Esophagus (tissue), 2 donors: ENCODE measurements at regions not wholly inside any gene's neighbourhood (a gene's known extent, or its start where the extent isn't known, plus 50 kb on each side); places are given as distances from the start of the nearest gene placed in this dataset.

Source experiments
- H3K27ac ChIP-seq, 2 donors: one replicate each; pipeline ENCODE4 v1.5.1; 2013; ENCODE audit warnings: low read depth in 2 of 2, mild to moderate bottlenecking in 2 of 2, inconsistent platforms in 1 of 2, low read length in 1 of 2, moderate library complexity in 1 of 2
- H3K27me3 ChIP-seq, 2 donors: one replicate each; pipeline ENCODE4 v1.6.1; 2013; ENCODE audit warnings: low read length in 2 of 2, control low read depth in 1 of 2, mild to moderate bottlenecking in 1 of 2; ENCODE audit not compliant: insufficient read depth in 2 of 2, control insufficient read depth in 1 of 2
- H3K36me3 ChIP-seq, 2 donors: one replicate each; pipeline ENCODE4 v1.6.1; 2013; ENCODE audit warnings: low read length in 1 of 2; ENCODE audit not compliant: control insufficient read depth in 2 of 2, insufficient read depth in 2 of 2
- H3K4me1 ChIP-seq, 2 donors: one replicate each; pipeline ENCODE4 v1.6.1; 2013; ENCODE audit warnings: low read length in 1 of 2; ENCODE audit not compliant: control insufficient read depth in 2 of 2, insufficient read depth in 2 of 2
- H3K4me3 ChIP-seq, 2 donors: one replicate each; pipeline ENCODE4 v1.5.1; 2013; ENCODE audit warnings: low read length in 2 of 2, mild to moderate bottlenecking in 2 of 2, low read depth in 1 of 2, moderate library complexity in 1 of 2
- H3K9me3 ChIP-seq, 2 donors: one replicate each; pipeline ENCODE4 v1.6.1; 2013; ENCODE audit warnings: mild to moderate bottlenecking in 2 of 2, low read depth in 1 of 2, low read length in 1 of 2, moderate library complexity in 1 of 2; ENCODE audit not compliant: control insufficient read depth in 2 of 2, insufficient read depth in 1 of 2
- WGBS, 2 donors: extraction: QIAGEN DNeasy Blood & Tissue Kit; methylation state at CpG; one replicate each; pipeline ENCODE4 v1.1.7; 2013; 5-methylcytosine and 5-hydroxymethylcytosine counted together
- donor health status: healthy with polysubstance abuse.
- donor health status: Bipolar disorder and iron deficiency.

DNA sequence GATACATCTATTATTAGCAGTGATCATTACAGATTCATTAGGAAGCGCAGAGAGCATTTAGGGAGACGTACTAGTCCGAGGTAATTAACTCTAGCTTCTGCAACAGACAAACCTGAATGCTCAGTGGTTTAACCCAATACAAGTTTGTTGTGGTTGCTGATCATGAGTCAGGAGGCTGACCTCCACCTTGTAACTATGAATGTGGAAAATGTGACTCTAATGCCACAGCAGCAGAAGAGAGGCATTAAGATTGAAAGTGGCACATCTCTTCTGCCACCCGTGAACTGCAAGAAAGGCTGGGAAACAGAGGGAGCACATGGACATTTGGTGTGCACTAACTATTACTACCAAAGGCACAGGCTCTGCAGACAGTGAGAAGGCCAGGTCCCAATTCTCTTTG, 71.2 kb upstream of the C3orf80 start:
- no peaks in the 10 kb centered on the region for H3K9me3 ChIP-seq
- H3K27me3 ChIP-seq, result no peaks in the 10 kb centered on the region
- no peak overlapping the region for H3K27ac ChIP-seq
- H3K4me3 ChIP-seq, result no peak overlapping the region
- H3K4me1 ChIP-seq, result no peaks in the 10 kb centered on the region
- no peaks in the 10 kb centered on the region for H3K36me3 ChIP-seq
- WGBS, 2 donors, result 78 to 83% methylated on average over 4 of the region's 4 CpGs

- Histone ChIP-seq H3K27ac (no peak overlapping the region), H3K27me3 (no peaks in the 10 kb centered on the region), H3K36me3 (no peaks in the 10 kb centered on the region), H3K4me3 (no peak overlapping the region), H3K9me3 (no peaks in the 10 kb centered on the region), H3K4me1 (no peaks in the 10 kb centered on the region)
- 48 to 51% methylated on average over 2 of the region's 2 CpGs for whole genome bisulfite sequencing, 2 donors
Observed at GRCh38 chr3:160154596-160154995, 70.6 kb upstream of the C3orf80 start.

DNA sequence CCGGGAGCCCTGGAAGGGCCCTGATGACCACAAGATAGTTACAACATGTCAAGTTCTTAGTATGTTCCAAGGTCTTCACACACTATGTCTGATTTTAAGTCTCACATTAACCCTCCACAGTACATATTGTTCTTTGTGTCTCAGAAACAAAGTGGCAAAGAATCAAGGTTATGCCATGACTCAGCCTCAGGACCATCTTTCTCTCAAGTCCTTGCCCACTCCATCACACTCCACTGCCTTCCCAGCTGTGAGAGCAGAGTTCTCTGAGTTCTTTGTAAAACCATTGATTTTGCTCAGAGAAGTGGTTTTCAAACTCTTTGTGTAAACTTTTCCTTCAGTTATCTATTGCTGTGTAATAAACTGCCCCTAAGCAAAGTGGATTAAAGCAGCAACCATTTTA, 67.9 kb upstream of the C3orf80 start:
- H3K9me3 ChIP-seq, result no peaks in the 10 kb centered on the region
- WGBS, 2 donors, result 85 to 100% methylated on average over 1 of the region's 1 CpG
- no peaks in the 10 kb centered on the region for H3K27me3 ChIP-seq
- no peaks in the 10 kb centered on the region for H3K36me3 ChIP-seq
- H3K4me1 ChIP-seq, result no peaks in the 10 kb centered on the region
- no peak overlapping the region for H3K27ac ChIP-seq
- no peak overlapping the region for H3K4me3 ChIP-seq

DNA sequence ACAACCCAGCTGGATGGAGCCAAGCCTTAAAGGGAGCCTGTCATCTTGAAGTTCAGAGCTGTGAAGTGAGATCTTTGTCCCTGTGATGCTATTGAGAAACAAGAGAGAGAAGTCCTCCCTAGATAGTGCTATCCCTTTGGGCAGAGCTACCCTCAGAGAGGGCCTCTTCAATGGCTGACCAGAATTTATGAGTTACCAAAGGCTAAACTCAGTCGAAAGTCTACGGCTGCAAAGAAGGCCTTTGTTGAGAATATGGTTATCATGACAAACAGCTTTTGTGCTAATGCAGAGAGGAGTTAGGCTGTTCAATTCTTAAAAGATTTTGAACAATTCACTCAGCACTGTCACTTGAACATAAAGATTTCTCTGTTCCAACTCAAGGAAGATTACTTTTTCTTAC, 65.9 kb upstream of the C3orf80 start:
- H3K36me3 ChIP-seq, result no peaks in the 10 kb centered on the region
- no peak overlapping the region for H3K4me3 ChIP-seq
- no peaks in the 10 kb centered on the region for H3K9me3 ChIP-seq
- H3K27me3 ChIP-seq, result no peaks in the 10 kb centered on the region
- no peaks in the 10 kb centered on the region for H3K4me1 ChIP-seq
- WGBS, 2 donors, result 91 to 95% methylated on average over 2 of the region's 2 CpGs
- no peak overlapping the region for H3K27ac ChIP-seq

- no peaks in the 10 kb centered on the region for H3K9me3 ChIP-seq
- H3K4me3 ChIP-seq, result no peak overlapping the region
- no peaks in the 10 kb centered on the region for H3K4me1 ChIP-seq
- no peaks in the 10 kb centered on the region for H3K36me3 ChIP-seq
- WGBS, 2 donors, result 87 to 88% methylated on average over 3 of the region's 3 CpGs
- no peaks in the 10 kb centered on the region for H3K27me3 ChIP-seq
- H3K27ac ChIP-seq, result no peak overlapping the region
Observed at GRCh38 chr3:160159806-160160205, 65.4 kb upstream of the C3orf80 start.

- Histone ChIP-seq H3K27me3 (no peaks in the 10 kb centered on the region), H3K4me3 (no peak overlapping the region), H3K27ac (no peak overlapping the region), H3K9me3 (no peaks in the 10 kb centered on the region), H3K4me1 (no peaks in the 10 kb centered on the region), H3K36me3 (no peaks in the 10 kb centered on the region)
- WGBS, 2 donors, result 87 to 90% methylated on average over 6 of the region's 6 CpGs
Observed at GRCh38 chr3:160161921-160162320, 63.3 kb upstream of the C3orf80 start.

DNA sequence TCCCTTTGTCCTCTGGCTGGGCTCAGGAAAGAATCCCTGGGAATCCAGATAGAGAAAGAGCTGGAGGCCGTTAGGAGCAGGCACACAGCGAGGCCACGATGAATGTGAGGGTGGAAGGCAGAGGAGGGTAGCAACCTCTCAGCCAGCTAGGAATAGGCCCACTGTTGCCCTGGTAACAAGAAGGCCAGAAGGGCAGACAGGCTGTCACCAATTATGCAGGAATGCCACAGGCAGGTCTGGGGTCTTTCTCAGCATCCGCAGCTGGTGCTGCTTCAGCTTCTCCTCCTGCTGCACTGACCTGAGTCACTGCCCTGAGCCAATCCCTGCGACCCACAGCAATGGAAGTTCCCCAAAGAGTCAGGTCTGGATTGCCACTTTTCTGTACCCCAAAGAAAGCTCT, 62.8 kb upstream of the C3orf80 start:
- Histone ChIP-seq H3K36me3 (no peaks in the 10 kb centered on the region), H3K4me1 (no peaks in the 10 kb centered on the region), H3K9me3 (no peaks in the 10 kb centered on the region), H3K4me3 (no peak overlapping the region), H3K27ac (no peak overlapping the region), H3K27me3 (no peaks in the 10 kb centered on the region)
- WGBS, 2 donors, result 66 to 72% methylated on average over 5 of the region's 5 CpGs

DNA sequence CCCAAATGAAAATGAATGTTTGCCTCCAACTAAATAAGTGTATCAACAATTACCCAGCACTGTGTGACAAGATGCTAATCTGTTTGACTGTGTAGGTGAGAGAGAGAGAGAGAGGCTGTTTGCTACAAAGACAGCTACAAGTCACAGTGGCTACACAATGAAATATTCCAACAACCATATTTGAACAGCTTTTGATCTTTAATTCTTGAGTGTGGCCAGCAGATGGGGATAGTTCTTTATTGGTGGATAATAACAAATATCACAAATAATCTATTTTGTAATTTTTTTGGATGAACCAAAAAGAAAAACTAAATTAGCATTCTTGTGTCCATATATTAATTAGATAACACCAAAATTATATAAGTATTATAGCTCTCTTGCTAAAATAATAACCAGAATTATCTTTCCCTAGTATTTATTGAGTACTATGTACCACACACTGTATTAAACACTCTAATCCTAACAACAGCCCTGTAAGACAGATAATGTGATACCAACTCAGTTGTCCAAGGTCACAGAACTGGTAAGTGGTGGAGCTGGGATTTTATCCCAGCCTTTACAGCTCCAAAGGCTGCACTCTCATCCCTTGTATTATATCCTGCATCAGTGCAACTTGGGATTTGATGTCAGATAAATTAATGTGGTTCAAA, 61.9 kb upstream of the C3orf80 start:
- Histone ChIP-seq H3K27ac (no peak overlapping the region), H3K4me3 (no peak overlapping the region), H3K9me3 (no peaks in the 10 kb centered on the region), H3K27me3 (no peaks in the 10 kb centered on the region), H3K36me3 (no peaks in the 10 kb centered on the region), H3K4me1 (no peaks in the 10 kb centered on the region)

- WGBS, 2 donors, result 70 to 74% methylated on average over 2 of the region's 2 CpGs
- Histone ChIP-seq H3K36me3 (no peaks in the 10 kb centered on the region), H3K27ac (no peak overlapping the region), H3K4me1 (no peaks in the 10 kb centered on the region), H3K9me3 (no peaks in the 10 kb centered on the region), H3K4me3 (no peak overlapping the region), H3K27me3 (no peaks in the 10 kb centered on the region)
Observed at GRCh38 chr3:160168246-160168645, 57.0 kb upstream of the C3orf80 start.

- Histone ChIP-seq H3K4me1 (no peaks in the 10 kb centered on the region), H3K27me3 (no peaks in the 10 kb centered on the region), H3K9me3 (no peaks in the 10 kb centered on the region), H3K27ac (no peak overlapping the region), H3K4me3 (no peak overlapping the region), H3K36me3 (no peaks in the 10 kb centered on the region)
- 68 to 69% methylated on average over 7 of the region's 7 CpGs for WGBS, 2 donors
Observed at GRCh38 chr3:160169139-160169976, 55.9 kb upstream of the C3orf80 start.
